GM12874 (cell line): ENCODE measurements at regions not wholly inside any gene's neighbourhood (a gene's known extent, or its start where the extent isn't known, plus 50 kb on each side); places are given as distances from the start of the nearest gene placed in this dataset.

ENCODE experiments used
- TF ChIP-seq, protein P1 (sequence below): IDR thresholded peaks from 2 replicates; pipeline ENCODE4 v1.5.1; 2011; ENCODE audit warnings: low read depth, mild to moderate bottlenecking, control low read depth, low read length, moderate library complexity; ENCODE audit not compliant: insufficient read depth

DNA sequence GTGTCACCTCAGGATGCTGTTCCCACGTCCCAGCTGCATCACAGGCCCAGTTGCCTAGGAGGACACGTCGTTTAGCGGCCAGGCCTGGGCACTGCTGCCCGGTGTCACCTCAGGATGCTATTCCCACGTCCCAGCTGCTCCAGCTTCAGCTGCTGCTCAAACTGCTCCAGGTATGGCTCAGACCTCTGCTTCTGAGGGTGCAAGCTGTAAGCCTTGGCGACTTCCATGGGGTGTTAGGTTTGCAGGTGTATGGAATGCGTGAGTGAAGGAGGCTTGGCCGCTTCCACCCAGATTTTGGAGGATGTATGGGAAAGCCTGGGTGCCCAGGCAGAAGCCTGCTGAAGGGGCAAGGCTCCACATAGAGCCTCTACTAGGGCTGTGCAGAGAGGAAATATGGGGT lies 205.3 kb upstream of the B3GAT1 start:
- TF ChIP-seq, protein P1, sequence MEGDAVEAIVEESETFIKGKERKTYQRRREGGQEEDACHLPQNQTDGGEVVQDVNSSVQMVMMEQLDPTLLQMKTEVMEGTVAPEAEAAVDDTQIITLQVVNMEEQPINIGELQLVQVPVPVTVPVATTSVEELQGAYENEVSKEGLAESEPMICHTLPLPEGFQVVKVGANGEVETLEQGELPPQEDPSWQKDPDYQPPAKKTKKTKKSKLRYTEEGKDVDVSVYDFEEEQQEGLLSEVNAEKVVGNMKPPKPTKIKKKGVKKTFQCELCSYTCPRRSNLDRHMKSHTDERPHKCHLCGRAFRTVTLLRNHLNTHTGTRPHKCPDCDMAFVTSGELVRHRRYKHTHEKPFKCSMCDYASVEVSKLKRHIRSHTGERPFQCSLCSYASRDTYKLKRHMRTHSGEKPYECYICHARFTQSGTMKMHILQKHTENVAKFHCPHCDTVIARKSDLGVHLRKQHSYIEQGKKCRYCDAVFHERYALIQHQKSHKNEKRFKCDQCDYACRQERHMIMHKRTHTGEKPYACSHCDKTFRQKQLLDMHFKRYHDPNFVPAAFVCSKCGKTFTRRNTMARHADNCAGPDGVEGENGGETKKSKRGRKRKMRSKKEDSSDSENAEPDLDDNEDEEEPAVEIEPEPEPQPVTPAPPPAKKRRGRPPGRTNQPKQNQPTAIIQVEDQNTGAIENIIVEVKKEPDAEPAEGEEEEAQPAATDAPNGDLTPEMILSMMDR = no peak

DNA sequence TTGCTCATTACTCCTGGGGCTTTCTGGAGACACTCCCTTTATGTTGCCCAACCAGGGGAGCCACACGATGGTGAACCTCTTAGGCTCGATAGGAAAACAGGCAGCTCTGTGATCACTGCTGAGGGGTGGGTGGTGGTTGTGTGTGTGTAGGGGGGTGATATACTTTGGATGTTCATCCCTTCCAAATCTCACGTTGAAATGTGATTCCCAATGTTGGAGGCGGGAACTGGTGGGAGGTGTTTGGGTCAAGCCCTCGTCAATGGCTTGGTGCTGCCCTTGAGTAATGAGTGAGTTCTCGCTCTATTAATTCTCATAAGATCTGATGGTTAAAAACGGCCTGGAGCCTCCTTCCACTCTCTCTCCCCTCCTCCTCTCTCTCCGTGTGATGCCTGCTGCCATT lies 204.0 kb upstream of the B3GAT1 start:
- TF ChIP-seq, protein P1 = no peak

DNA sequence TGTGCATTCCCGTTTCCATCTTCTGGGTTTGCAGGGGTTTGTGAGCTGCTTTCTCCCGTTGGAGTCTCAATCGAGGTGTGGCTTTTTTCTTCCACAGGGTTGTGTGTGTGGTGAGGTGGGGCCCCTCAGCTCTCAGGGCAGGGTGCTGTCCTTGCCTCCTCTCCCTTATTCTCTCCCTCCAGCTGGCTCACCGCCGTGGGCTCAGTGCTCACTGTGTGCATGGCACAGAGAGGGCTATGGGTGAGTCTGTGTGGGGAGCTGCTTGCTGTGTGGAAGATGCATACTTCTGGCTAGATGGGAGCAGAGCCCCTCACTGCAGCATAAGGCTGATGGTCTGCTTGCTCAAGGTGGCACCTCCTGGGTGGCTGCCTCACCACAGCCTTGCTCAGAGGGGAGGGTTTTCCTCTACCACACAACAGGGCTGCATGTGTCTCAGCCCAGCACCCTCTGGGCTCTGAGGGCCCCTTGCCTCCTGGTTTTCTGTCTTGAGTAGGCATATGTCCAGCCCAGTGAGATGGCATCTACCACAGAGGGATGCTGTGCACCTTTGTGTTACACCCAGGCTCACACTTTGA lies 203.1 kb upstream of the B3GAT1 start:
- TF ChIP-seq, protein P1 = no peak

DNA sequence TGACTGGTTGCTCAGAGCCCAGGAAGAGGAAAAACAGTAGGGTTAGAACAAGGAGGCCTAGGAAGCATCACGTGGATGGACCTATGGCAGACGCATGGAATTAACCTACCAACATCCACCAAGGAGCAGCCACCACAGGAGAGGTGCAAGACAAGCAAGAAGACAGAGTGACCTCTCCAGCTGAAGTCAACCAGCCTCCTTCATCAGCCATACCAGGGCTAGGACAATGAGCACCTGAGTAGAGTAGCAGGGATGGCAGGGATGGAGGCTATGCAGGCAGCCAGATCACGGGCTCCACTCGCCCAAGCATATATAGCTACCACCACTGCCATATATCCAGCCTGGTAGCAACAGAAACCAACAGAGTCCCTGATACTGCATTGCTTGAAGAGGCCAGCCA lies 202.1 kb upstream of the B3GAT1 start:
- TF ChIP-seq, protein P1 = no peak

DNA sequence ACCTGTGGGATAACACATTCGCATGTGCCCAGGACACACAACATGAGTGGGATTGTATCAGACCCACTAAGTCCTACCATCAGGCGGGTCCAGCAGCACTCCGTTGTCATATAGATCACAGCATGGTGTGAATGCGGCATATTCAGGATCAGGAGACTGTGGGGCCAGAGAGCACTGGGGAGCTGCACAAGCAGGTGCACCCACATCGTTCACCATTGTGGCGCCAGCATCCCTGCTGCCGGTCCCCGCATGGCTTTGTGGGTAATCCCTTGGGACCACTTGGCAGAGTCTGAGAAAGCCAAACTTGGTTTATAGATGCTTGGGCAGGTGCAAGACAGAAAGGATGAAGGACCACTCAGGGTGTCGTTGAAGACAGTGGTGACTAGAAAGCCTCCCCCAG lies 201.6 kb upstream of the B3GAT1 start:
- TF ChIP-seq, protein P1 = no peak

DNA sequence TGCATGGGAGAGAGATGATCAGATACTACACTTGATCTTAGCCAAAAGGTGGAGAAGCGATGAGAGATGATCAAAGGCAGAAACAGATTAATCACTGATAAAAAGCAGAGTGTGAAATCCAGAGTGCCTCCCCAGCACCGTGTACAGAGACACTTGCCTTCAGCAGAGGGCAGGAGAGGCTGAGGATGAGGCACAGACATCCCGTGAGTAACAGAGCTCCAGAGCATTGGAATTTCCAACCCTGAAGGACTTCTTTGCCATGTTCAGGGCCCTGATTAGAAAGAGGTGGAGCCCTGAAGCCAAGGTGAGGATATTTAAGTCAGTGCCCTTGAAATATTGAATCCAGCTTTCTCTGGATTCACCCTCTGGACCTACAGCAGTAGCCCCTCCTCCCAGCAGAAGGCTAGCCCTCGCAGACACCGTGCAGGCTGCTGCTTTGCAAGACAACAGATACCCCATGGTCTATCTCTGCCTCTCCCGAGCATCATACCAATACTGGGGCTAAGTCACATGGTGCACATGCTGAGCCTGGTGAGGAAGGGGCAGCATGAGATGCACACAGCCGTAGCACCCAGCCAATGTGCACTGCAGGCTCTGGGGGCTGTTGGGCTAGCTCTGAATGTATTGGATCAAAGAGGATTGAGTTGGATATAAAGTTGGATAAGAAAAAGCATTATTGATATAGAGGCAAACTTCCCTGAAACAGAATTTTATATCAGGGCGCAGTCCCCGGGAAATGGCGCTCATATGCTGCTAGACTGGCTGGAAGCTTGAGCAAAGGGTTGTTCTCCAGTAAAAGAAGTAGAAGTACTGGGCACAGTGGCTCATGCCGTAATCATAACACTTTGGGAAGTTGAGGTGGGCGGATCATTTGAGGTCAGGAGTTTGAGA lies 200.3 kb upstream of the B3GAT1 start:
- TF ChIP-seq, protein P1 = no peak

DNA sequence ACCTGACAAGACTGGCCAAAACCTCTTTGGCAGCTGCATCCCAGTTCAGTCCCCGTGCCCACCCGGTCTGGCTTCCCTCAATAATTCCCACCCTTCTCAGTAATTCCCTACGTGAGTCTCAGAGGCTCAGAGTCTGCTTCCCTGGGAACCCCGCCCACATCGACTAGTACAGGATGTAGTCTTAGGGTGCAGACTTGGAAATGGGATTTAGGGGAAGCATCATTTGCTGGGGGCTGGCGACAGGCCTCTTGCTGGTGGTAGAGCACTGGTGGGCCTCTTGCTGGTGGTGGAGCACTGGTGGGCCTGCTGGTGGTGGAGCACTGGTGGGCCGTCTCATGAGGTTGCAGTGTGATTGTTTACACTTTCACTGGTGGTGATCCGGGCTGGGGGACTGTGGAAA lies 199.5 kb upstream of the B3GAT1 start:
- TF ChIP-seq, protein P1 = no peak
